HEK293 (cell line): ENCODE measurements at regions not wholly inside any gene's neighbourhood (a gene's known extent, or its start where the extent isn't known, plus 50 kb on each side); places are given as distances from the start of the nearest gene placed in this dataset.
A peak's percentile ranks its signal among the peaks of the same experiment; 100 is the strongest.

Experiments
- CTCF ChIA-PET: fragments of 350-600 bp; formaldehyde crosslinking; extraction: SDS; loops from one replicate; lab custom pipeline; 2021; ENCODE audit warnings: antibody characterized with exemption; lab: Yijun Ruan, JAX
- POLR2A ChIA-PET: fragments of 300-600 bp; formaldehyde crosslinking; extraction: SDS; loops from one replicate; lab custom pipeline; 2020; ENCODE audit warnings: antibody characterized with exemption, inconsistent platforms; lab: Yijun Ruan, JAX
- H3K27ac ChIP-seq: fragments of 200-500 bp; sonication (Bioruptor generic); 2 replicates; pipeline ENCODE4 v1.5.1; 2014; ENCODE audit warnings: low read depth, low read length, control low read depth, inconsistent platforms; ENCODE audit errors: extremely low read depth
- H3K36me3 ChIP-seq, 2 experiments: fragments of 200-500 bp in 1 of 2; sonication (Bioruptor generic) in 1 of 2; 1 replicate in 1 of 2; 2 replicates in 1 of 2; pipeline ENCODE4 v1.5.1; 2014 to 2017; ENCODE audit warnings: inconsistent platforms in 2 of 2, low read length in 2 of 2; ENCODE audit not compliant: control insufficient read depth in 2 of 2, insufficient read depth in 1 of 2
- H3K4me1 ChIP-seq: fragments of 200-500 bp; sonication (Bioruptor generic); 2 replicates; pipeline ENCODE4 v1.5.1; 2014; ENCODE audit warnings: mild to moderate bottlenecking, low read length, inconsistent platforms; ENCODE audit not compliant: control insufficient read depth, insufficient read depth
- H3K4me3 ChIP-seq: 2 replicates; pipeline ENCODE4 v1.5.1; 2011; ENCODE audit warnings: low read depth, mild to moderate bottlenecking, control low read depth, low read length, moderate library complexity
- H3K9me3 ChIP-seq: fragments of 200-500 bp; sonication (Bioruptor generic); 2 replicates; pipeline ENCODE4 v1.5.1; 2014; ENCODE audit warnings: low read depth, low read length, inconsistent platforms; ENCODE audit not compliant: control insufficient read depth, insufficient read depth
- GFI1B ChIP-seq: fragments of 450-650 bp; formaldehyde crosslinking; IDR thresholded peaks from 2 replicates; pipeline ENCODE4 v1.5.1; 2016; ENCODE audit warnings: missing biosample characterization, missing genetic modification characterization
- HOXD13 ChIP-seq: sonication (generic); formaldehyde crosslinking; IDR thresholded peaks from 2 replicates; pipeline ENCODE4 v1.8.0; 2022; ENCODE audit warnings: missing genetic modification reagents, borderline replicate concordance
- ZBTB17 ChIP-seq: fragments of 450-650 bp; formaldehyde crosslinking; IDR thresholded peaks from 2 replicates; pipeline ENCODE4 v1.5.1; 2016; ENCODE audit warnings: missing biosample characterization, missing genetic modification characterization
- ZBTB44 ChIP-seq: fragments of 450-650 bp; IDR thresholded peaks from 2 replicates; pipeline ENCODE4 v1.5.1; 2018; ENCODE audit warnings: missing biosample characterization, mild to moderate bottlenecking, missing genetic modification characterization
- ZFP41 ChIP-seq: fragments of 450-650 bp; formaldehyde crosslinking; IDR thresholded peaks from 2 replicates; pipeline ENCODE4 v1.5.1; 2016; ENCODE audit warnings: missing biosample characterization, missing genetic modification characterization, borderline replicate concordance
- ZNF211 ChIP-seq: fragments of 450-650 bp; formaldehyde crosslinking; IDR thresholded peaks from 2 replicates; pipeline ENCODE4 v1.5.1; 2016; ENCODE audit warnings: low read depth, missing biosample characterization, missing genetic modification characterization
- ZNF248 ChIP-seq: fragments of 450-650 bp; formaldehyde crosslinking; IDR thresholded peaks from 2 replicates; pipeline ENCODE4 v1.5.1; 2017; ENCODE audit warnings: missing biosample characterization, missing genetic modification characterization
- ZNF292 ChIP-seq: fragments of 450-650 bp; formaldehyde crosslinking; IDR thresholded peaks from 2 replicates; pipeline ENCODE4 v1.5.1; 2016; ENCODE audit warnings: low read depth, missing biosample characterization, missing genetic modification characterization, borderline replicate concordance
- ZNF473 ChIP-seq: fragments of 450-650 bp; formaldehyde crosslinking; IDR thresholded peaks from 2 replicates; pipeline ENCODE4 v1.5.1; 2017; ENCODE audit warnings: missing biosample characterization, missing genetic modification characterization
- ZNF654 ChIP-seq: fragments of 450-650 bp; formaldehyde crosslinking; IDR thresholded peaks from 2 replicates; pipeline ENCODE4 v1.5.1; 2016; ENCODE audit warnings: low read depth, missing biosample characterization, missing genetic modification characterization
- ZNF670 ChIP-seq: fragments of 450-650 bp; formaldehyde crosslinking; IDR thresholded peaks from 2 replicates; pipeline ENCODE4 v1.5.1; 2016; ENCODE audit warnings: missing biosample characterization, missing genetic modification characterization, low read depth
- ZNF747 ChIP-seq: fragments of 450-650 bp; formaldehyde crosslinking; IDR thresholded peaks from 2 replicates; pipeline ENCODE4 v1.5.1; 2016; ENCODE audit warnings: missing biosample characterization, missing genetic modification characterization
- ZNF837 ChIP-seq: fragments of 450-650 bp; formaldehyde crosslinking; IDR thresholded peaks from 2 replicates; pipeline ENCODE4 v1.5.1; 2016; ENCODE audit warnings: missing biosample characterization, missing genetic modification characterization
- TF ChIP-seq, protein P1 (sequence below): fragments of 450-650 bp; formaldehyde crosslinking; IDR thresholded peaks from 2 replicates; pipeline ENCODE4 v1.5.1; 2016; ENCODE audit warnings: missing biosample characterization, missing genetic modification characterization
- TF ChIP-seq, protein P2 (sequence below): fragments of 450-650 bp; formaldehyde crosslinking; IDR thresholded peaks from 2 replicates; pipeline ENCODE4 v1.5.1; 2016; ENCODE audit warnings: missing biosample characterization, missing genetic modification characterization

DNA sequence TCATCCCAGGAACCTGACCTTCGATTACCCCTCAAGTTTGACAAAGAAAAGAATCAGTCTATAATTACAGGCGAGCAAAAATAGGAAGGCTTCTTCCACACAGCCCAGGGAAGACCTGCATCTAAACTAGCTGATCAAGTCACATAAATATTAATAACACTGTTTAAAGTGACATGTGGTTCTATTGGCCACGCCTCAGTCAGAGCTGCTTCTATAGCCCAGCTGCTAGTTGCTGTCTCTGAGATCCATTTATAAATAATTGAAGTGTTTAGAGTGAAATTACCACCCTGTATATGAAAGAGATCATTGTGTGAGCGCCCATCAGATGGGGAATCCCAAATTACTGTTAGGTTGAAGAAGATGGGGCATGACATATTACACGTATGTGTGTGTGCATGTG is 426.0 kb downstream of the CDH2 start:
- Histone ChIP-seq H3K27ac (no peak overlapping the region), H3K4me1 (no peaks in the 10 kb centered on the region), H3K9me3 (no peaks in the 10 kb centered on the region), H3K4me3 (no peak overlapping the region), H3K36me3 (no peaks in the 10 kb centered on the region)
- CTCF ChIA-PET: interaction anchor here (0.6 to 6.5 kb wide), 28 partner anchors 8 to 442 kb away, joined by 3 to 89 read pairs (median 6); no protein-coding TSS in a partner anchor
- POLR2A ChIA-PET: interaction anchor here (1.6 kb wide), 1 partner anchor 145 kb away, joined by 8 read pairs; no protein-coding TSS in a partner anchor
- TF ChIP-seq ZNF837: no peak
- TF ChIP-seq ZNF211 (tag by site-specific recombination): no peak
- no peak for TF ChIP-seq ZNF248 (tag by site-specific recombination)
- TF ChIP-seq, protein P1, sequence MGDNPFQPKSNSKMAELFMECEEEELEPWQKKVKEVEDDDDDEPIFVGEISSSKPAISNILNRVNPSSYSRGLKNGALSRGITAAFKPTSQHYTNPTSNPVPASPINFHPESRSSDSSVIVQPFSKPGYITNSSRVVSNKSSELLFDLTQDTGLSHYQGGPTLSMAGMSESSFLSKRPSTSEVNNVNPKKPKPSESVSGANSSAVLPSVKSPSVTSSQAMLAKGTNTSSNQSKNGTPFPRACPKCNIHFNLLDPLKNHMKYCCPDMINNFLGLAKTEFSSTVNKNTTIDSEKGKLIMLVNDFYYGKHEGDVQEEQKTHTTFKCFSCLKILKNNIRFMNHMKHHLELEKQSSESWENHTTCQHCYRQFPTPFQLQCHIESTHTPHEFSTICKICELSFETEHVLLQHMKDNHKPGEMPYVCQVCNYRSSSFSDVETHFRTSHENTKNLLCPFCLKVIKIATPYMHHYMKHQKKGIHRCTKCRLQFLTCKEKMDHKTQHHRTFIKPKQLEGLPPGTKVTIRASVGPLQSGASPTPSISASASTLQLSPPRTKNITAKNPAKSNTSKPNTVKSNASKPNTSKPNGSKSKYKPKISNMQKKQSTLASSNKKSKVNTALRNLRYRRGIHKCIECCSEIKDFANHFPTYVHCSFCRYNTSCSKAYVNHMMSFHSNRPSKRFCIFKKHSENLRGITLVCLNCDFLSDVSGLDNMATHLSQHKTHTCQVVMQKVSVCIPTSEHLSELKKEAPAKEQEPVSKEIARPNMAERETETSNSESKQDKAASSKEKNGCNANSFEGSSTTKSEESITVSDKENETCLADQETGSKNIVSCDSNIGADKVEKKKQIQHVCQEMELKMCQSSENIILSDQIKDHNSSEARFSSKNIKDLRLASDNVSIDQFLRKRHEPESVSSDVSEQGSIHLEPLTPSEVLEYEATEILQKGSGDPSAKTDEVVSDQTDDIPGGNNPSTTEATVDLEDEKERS (tag by site-specific recombination): no peak
- TF ChIP-seq ZNF670: no peak
- no peak for TF ChIP-seq ZNF473 (tag by site-specific recombination)
- no peak for TF ChIP-seq GFI1B (tag by site-specific recombination)

DNA sequence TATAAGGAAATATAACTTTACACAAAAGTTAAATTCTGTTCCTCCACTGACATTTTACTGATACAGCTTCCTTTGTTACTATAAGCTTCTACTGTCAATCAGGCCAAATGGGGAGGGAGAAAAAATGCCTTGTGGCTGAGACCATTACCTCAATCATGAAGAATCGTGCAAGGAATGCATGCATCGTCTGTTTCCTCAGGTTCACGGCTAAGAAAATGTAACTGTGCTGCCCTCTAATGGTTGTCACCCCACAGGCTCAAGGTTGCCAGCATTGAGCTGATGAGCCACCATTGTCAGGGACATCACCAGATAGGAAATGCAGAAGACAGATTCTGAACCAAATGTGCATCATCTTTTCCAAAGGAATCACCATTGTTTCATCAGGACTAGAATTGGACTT is 426.9 kb downstream of the CDH2 start:
- no peak overlapping the region for H3K27ac ChIP-seq
- H3K4me3 ChIP-seq: no peak overlapping the region
- H3K9me3 ChIP-seq: no peaks in the 10 kb centered on the region
- POLR2A ChIA-PET: interaction anchor here (0.6 to 1.6 kb wide), 2 partner anchors 144 to 458 kb away, joined by 3 to 8 read pairs; no protein-coding TSS in a partner anchor
- no peak for TF ChIP-seq ZBTB17 (tag by site-specific recombination)
- peak; percentile 73 for TF ChIP-seq ZNF654 (tag by site-specific recombination)
- 0 out of 2 replicates have a peak, but pooled peaks have one; percentile 24 for TF ChIP-seq ZBTB44
- H3K36me3 ChIP-seq: no peaks in the 10 kb centered on the region
- CTCF ChIA-PET: interaction anchor here (0.6 to 6.5 kb wide), 56 partner anchors 9 to 744 kb away, joined by 3 to 89 read pairs (median 4); no protein-coding TSS in a partner anchor
- H3K4me1 ChIP-seq: no peaks in the 10 kb centered on the region

- ChIA-PET POLR2A (interaction anchor here (1.6 kb wide), 1 partner anchor 143 kb away, joined by 8 read pairs; no protein-coding TSS in a partner anchor), CTCF (interaction anchor here (0.6 to 6.5 kb wide), 24 partner anchors 14 to 488 kb away, joined by 3 to 89 read pairs (median 6); no protein-coding TSS in a partner anchor)
- Histone ChIP-seq H3K4me3 (no peak overlapping the region), H3K27ac (no peak overlapping the region), H3K36me3 (no peaks in the 10 kb centered on the region), H3K9me3 (no peaks in the 10 kb centered on the region), H3K4me1 (no peaks in the 10 kb centered on the region)
- no peak for TF ChIP-seq ZFP41 (tag by site-specific recombination)
- no peak for TF ChIP-seq ZNF747 (tag by site-specific recombination)
- TF ChIP-seq ZNF292 (tag by site-specific recombination): no peak
- TF ChIP-seq, protein P2, sequence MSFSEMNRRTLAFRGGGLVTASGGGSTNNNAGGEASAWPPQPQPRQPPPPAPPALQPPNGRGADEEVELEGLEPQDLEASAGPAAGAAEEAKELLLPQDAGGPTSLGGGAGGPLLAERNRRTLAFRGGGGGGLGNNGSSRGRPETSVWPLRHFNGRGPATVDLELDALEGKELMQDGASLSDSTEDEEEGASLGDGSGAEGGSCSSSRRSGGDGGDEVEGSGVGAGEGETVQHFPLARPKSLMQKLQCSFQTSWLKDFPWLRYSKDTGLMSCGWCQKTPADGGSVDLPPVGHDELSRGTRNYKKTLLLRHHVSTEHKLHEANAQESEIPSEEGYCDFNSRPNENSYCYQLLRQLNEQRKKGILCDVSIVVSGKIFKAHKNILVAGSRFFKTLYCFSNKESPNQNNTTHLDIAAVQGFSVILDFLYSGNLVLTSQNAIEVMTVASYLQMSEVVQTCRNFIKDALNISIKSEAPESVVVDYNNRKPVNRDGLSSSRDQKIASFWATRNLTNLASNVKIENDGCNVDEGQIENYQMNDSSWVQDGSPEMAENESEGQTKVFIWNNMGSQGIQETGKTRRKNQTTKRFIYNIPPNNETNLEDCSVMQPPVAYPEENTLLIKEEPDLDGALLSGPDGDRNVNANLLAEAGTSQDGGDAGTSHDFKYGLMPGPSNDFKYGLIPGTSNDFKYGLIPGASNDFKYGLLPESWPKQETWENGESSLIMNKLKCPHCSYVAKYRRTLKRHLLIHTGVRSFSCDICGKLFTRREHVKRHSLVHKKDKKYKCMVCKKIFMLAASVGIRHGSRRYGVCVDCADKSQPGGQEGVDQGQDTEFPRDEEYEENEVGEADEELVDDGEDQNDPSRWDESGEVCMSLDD (tag by site-specific recombination): no peak
- TF ChIP-seq HOXD13: no peak
- no peak for TF ChIP-seq ZBTB44
Observed at GRCh38 chr18:27749194-27749593, 427.7 kb downstream of the CDH2 start.
